HEK293 (cell line): ENCODE measurements at regions not wholly inside any gene's neighbourhood (a gene's known extent, or its start where the extent isn't known, plus 50 kb on each side); places are given as distances from the start of the nearest gene placed in this dataset.

Experiments used
- BCL6B ChIP-seq: fragments of 450-650 bp; formaldehyde crosslinking; IDR thresholded peaks from 2 replicates; pipeline ENCODE4 v1.5.1; 2017; ENCODE audit warnings: missing biosample characterization, missing genetic modification characterization
- CTCF ChIP-seq: fragments of 450-650 bp; formaldehyde crosslinking; IDR thresholded peaks from 2 replicates; pipeline ENCODE4 v1.5.1; 2016; ENCODE audit warnings: missing biosample characterization, missing genetic modification characterization
- GFI1B ChIP-seq: fragments of 450-650 bp; formaldehyde crosslinking; IDR thresholded peaks from 2 replicates; pipeline ENCODE4 v1.5.1; 2016; ENCODE audit warnings: missing biosample characterization, missing genetic modification characterization
- HIC1 ChIP-seq: fragments of 450-650 bp; formaldehyde crosslinking; IDR thresholded peaks from 2 replicates; pipeline ENCODE4 v1.5.1; 2016; ENCODE audit warnings: missing biosample characterization, missing genetic modification characterization
- ZBTB8A ChIP-seq: fragments of 450-650 bp; formaldehyde crosslinking; IDR thresholded peaks from 2 replicates; pipeline ENCODE4 v1.5.1; 2016; ENCODE audit warnings: missing biosample characterization, missing genetic modification characterization
- ZFP37 ChIP-seq: fragments of 450-650 bp; formaldehyde crosslinking; IDR thresholded peaks from 2 replicates; pipeline ENCODE4 v1.5.1; 2016; ENCODE audit warnings: missing biosample characterization, missing genetic modification characterization
- ZNF16 ChIP-seq: fragments of 450-650 bp; formaldehyde crosslinking; IDR thresholded peaks from 2 replicates; pipeline ENCODE4 v1.5.1; 2016; ENCODE audit warnings: low read depth, missing biosample characterization, missing genetic modification characterization
- ZNF18 ChIP-seq: fragments of 450-650 bp; formaldehyde crosslinking; IDR thresholded peaks from 2 replicates; pipeline ENCODE4 v1.5.1; 2016; ENCODE audit warnings: missing biosample characterization, missing genetic modification characterization
- ZNF266 ChIP-seq: fragments of 450-650 bp; formaldehyde crosslinking; IDR thresholded peaks from 2 replicates; pipeline ENCODE4 v1.5.1; 2016; ENCODE audit warnings: missing biosample characterization, missing genetic modification characterization, low read depth
- ZNF292 ChIP-seq: fragments of 450-650 bp; formaldehyde crosslinking; IDR thresholded peaks from 2 replicates; pipeline ENCODE4 v1.5.1; 2016; ENCODE audit warnings: low read depth, missing biosample characterization, missing genetic modification characterization, borderline replicate concordance
- ZNF555 ChIP-seq: fragments of 450-650 bp; formaldehyde crosslinking; conservative IDR thresholded peaks from 2 replicates; pipeline ENCODE4 v1.5.1; 2017; ENCODE audit warnings: missing biosample characterization, mild to moderate bottlenecking, missing genetic modification characterization, inconsistent platforms

DNA sequence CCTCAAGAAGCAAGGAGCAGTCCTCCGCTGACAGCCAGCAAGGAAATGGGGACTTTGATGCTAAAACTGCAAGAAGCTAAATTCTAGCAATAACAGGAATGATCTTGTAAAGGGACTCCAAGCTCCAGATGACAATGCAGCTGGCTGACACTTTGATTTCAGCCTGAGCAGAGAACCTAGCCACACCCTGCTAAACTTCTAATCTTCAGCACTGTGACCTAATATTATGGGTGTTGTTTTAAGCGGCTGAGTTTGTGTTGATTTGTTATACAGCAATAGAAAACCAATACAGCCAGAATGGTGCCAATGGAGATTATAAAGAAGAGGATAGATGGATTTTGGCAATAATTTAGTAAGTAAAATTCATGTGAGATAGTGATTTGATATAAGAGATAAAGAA is 196.7 kb upstream of the SPHKAP start:
- TF ChIP-seq GFI1B (tag by site-specific recombination) (no peak), CTCF (tag by site-specific recombination) (no peak), ZFP37 (tag by site-specific recombination) (no peak), BCL6B (tag by site-specific recombination) (no peak), ZBTB8A (tag by site-specific recombination) (no peak), ZNF292 (tag by site-specific recombination) (no peak), ZNF555 (tag by site-specific recombination) (no peak), HIC1 (tag by site-specific recombination) (no peak), ZNF266 (tag by site-specific recombination) (no peak), ZNF16 (tag by site-specific recombination) (no peak), ZNF18 (no peak)
